HG02678 (cell line): ENCODE measurements at regions not wholly inside any gene's neighbourhood (a gene's known extent, or its start where the extent isn't known, plus 50 kb on each side); places are given as distances from the start of the nearest gene placed in this dataset.
A peak's percentile ranks its signal among the peaks of the same experiment; 100 is the strongest.

Experiments
- ATAC-seq: cut with Tn5 transposase; IDR thresholded peaks from one replicate; pipeline ENCODE4 v1.9.1; 2021; ENCODE audit warnings: mild to moderate bottlenecking, moderate library complexity; ENCODE audit not compliant: unreplicated experiment

DNA sequence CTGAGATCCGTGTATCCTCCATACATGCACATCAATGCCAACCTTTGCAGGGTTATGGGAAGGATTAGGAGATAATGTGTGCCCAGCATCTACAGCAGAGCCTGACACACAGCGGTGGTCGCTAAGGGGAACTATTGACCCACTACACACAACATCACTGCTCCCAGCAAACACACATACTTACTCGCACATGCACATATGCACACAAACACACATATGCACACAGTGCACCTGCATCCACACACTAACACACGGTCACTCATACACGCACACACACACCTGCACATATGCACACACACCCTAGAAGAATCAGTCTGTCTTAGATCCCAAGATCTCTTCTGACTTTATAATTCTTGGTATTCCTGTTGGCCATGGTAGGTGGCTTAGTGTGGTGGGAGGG is 118.3 kb downstream of the GYPC start:
- no peak for ATAC-seq

DNA sequence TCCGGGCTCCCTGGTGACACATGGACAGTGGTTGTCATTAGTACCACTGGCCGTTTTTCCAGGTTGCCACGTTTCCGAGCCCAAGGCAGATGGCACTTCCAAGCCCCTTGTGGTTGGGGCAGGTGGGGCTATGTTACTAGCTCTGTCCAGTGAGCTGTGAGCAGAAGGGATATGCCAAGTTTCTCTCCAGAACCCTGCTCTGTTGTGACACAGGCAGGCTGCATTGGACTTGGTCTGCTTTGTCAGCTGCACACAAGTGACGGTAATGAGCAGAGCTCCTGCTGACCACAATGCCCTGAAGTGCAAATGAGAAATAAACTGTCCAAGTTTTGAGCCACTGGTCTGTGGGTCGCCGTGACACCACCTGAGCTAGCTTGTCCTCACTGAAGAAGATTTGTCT is 118.8 kb downstream of the GYPC start:
- no peak for ATAC-seq

DNA sequence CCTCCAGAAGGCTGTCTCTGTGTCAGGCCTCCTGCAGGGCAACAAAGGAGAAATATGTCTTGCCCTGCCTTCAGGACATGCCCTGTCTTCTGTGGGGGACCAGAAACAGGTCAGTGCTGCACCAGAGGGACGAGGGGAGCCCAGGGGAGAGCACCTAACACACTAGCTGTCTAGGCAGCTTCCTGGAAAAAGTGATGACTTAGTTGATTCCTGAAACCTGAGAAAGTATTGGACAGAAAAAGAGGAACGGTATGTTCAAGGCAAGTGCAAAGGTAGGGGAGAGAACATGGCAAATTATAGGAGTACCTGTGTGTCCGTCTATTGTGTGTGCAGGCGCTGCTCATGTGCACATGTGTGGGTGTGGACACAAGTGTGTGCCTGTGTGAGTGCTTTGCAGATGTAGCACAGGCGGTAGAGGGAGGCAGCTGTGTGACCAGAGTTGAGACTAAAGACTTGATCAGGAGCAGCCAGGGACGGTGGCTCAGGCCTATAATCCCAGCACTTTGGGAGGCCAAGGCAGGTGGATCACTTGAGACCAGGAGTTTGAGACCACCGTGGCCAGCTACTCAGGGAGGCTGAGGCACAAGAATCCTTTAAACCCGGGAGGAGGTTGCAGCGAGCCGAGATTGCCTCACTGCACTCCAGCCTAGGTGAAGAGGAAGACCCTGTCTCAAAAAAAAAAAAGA is 119.5 kb downstream of the GYPC start:
- no peak for ATAC-seq

DNA sequence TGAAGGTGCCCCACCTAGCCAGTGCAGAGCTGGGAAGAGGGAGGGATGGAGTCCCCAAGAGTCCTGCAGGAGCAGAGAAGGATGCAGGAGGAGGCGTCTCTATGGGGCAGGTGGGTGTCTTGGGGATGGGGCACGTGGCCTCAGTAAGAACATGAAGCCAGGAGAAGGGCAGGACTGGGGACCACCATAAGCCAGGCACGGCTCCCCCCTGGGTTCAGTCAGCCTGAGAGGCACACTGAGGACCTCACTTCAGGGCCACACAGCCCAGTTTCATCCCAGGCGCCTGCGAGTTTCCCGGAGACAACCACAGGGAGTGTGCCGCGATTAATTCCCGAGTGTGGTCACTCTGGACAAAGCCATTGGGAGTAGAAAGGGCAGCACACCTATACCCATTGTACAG is 120.3 kb downstream of the GYPC start:
- ATAC-seq = no peak

DNA sequence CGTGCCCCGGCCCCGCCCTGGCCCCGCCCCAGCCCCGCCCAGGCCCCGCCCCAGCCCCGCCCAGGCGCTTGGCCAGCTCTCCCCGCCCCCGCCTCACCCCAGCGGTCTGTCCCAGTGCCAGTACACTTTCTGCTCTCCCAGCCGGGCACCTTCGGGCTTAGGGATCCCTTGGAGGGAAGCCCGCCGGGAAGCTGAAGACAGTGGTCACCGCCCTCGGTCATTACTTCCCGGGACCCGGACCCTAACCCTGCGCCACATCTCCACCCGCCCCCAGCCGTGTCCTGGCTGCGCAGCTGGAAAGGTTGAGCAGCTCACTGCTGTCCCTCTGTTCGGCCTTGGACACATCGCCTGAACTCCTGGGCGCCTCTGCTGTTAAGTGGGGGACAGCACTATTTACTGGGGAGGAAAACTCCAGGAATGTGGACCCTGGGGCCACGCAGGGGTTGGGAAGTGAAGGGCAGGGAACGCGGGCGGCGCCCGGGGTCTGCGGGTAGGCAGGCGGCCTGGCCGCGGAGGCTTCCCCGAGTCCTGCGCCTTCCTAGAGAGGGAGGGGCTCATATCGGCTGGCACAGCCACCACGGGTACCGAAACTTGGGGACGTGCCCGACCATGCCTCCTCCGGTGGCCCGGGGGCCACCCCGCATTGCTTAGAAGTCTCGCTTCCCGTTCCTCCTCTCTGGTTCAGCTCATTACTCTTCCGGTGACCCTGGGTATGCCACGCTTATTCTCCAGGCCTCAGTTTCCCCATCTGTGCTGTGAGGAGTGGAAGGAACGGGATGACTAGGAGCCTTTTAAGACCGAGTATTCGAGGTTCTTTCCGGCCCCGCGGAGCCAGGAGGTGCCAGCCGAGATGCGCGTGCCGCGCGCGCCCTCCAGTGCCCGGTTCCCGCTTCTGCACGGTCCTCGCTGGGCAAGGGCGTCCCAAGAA is 121.0 kb downstream of the GYPC start:
- ATAC-seq = peak; percentile 90

DNA sequence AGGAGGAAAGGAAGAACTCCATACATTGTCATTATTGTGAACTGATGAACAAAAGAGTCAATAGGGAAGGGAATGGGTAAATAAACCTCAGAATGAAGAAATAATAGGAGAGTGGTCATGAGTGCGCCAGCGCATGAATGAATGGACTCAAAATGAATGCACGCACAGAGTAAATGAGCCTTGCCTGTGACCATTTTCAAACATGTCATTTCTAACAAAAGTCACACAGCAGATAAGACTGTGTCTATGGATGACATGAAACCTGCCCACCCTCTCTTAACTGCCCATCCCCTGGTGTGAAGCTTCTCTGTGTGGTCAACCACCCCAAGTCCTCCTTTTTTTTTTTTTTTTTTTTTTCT is 121.1 kb upstream of the TEX51 start:
- peak; percentile 18 for ATAC-seq

GRCh38 chr2:126778561-126779501 is 119.9 kb upstream of the TEX51 start:
- no peak for ATAC-seq

DNA sequence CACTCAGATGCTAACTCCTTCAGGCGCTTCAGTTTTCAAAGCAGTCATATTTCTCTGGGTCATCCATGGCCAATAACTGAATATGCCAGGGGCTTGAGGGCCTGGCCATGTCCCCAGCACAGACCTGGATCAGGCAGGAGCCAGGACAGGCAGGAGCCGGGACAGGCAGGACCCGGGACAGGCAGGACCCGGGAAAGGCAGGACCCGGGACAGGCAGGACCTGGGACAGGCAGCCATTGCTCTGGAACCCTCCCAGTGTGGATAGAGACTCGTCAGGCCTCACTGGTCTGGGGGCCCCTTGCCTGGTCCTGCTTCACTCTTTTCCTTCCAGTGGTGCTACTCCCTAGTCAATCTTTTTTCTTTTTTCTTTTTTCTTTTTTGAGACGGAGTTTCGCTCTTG is 117.5 kb upstream of the TEX51 start:
- no peak for ATAC-seq

DNA sequence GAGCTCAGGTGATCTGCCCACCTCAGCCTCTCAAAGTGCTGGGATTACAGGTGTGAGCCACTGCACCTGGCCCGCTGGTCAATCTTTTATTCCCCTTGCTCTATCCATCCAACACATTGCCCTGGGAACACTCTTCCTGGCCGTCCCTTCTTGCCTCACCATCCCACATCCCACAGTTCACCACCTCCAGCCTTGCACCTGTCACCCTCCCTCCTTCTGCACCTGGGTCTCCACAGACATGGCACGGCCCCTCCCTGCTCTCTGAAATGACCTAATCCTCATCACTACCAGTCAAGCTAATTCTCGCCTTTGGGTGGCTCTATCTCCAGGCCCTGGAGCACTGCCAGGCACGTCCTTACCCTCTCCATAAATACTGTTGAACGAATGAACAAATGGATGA is 116.9 kb upstream of the TEX51 start:
- ATAC-seq = no peak

- no peak for ATAC-seq
Observed at GRCh38 chr2:126782648-126783047, 116.0 kb upstream of the TEX51 start.

DNA sequence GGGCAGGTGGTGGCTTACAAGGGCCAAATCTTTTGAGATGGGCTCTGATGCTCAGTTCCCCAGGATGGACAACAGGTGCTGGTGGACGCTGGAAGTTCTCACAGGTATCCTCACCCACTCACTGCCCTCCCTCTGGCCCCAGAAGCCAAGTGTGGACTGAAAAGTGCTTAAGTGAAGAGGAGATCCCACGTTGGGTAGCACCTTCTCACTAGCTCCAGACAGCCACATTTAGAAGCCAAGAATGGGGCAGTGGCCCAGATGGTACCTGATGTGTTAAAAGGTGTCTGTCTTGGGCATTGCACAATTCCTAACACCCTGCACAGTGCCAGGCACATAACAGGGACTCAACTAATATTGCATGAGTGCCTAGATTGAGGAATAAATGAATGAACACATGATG is 115.3 kb upstream of the TEX51 start:
- ATAC-seq = no peak

DNA sequence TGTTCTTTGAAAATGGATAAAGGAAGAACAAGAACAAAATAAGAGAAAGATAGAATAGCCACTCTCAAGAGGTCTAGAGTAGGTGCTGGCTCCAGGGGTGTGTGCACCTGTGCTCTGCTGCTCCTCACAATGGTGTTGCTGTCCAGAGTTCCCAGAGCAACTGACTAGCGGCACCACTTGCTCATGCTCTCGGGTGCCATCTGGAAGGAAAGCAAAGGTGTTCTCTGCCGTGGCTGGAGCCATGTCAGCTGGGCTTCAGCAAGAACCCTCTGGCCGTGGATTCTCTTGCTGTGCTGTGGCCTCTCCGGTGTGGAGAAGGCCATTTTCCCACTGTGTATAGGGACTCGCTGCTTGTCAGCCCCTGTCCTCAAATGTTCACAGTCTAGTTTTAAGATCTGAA is 114.6 kb upstream of the TEX51 start:
- no peak for ATAC-seq

- no peak for ATAC-seq
Observed at GRCh38 chr2:126784621-126785020, 114.1 kb upstream of the TEX51 start.

DNA sequence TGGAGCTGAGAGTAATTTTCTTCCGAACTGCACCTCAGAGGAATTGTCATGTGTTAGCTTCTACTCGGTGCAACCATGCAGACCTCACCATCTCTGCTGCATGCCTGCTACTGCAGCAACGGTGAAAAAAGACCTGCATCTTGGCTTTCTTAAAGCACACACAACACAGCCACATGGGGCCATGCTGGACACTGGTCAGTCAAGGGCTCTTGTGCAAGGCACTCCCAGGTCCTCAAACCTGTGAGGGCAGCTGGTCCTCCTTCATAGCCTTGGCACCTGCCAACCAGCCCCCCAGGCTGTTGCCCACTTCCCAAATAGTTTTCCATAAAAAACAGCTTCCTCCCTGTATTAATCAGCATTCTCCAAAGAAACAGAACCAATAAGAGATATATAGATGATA is 113.5 kb upstream of the TEX51 start:
- ATAC-seq = no peak

DNA sequence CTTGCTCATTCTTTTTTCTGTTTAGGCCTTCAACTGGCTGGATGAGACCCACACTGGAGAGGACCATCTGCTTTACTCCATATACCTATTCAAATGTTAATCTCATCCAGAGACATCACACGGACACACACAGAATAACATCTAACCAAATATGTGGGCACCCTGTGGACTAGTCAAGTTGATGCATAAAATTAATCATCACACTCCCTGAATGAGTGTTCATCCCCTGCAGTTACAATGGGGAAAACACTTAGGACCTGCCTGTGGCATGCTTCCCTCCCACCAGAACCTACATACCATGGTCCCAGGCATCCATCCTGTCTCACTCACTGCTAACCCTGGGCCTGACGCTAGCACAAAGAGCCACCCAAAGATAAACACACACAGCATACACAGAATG is 112.8 kb upstream of the TEX51 start:
- no peak for ATAC-seq

- no peak for ATAC-seq
Observed at GRCh38 chr2:126786765-126787164, 111.9 kb upstream of the TEX51 start.

- no peak for ATAC-seq
Observed at GRCh38 chr2:126787289-126787688, 111.4 kb upstream of the TEX51 start.

GRCh38 chr2:126788113-126788512 is 110.6 kb upstream of the TEX51 start:
- ATAC-seq = no peak

- ATAC-seq = no peak
Observed at GRCh38 chr2:126788652-126789051, 110.0 kb upstream of the TEX51 start.

DNA sequence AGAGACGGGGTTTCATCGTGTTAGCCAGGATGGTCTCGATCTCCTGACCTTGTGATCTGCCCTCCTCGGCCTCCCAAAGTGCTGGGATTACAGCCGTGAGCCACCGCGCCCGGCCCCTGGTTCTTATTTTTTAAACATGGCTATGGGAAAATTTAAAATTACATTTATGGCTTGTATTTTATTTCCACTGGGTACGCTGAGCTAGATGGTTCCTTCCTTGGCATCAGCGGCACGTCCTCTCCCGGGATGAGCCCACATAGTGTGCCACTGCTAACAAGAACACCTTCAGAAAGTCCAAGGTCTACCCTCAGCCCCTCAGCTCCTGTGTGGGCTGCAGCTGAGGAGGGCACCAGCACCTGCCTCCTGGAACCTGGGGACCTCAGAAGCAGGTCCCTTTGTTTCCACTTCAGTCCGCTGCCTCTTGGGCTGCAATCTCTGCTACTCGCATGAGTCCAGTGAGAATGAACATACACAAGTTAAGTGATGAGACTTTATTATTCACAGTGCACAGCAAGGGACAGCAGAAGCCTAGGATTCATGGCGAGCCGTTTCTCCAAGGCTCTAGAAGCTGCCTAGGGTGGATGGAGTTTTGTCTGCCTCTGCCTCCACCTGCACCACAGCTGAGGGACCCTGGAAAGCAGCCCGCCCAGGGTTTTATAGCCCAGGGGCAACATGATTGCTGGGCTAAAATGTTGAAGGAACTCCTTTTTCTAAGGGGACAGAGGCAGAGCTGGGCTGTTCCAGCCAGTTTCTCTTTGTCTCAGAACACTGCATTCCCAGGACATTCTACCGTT is 107.5 kb upstream of the TEX51 start:
- ATAC-seq = no peak

DNA sequence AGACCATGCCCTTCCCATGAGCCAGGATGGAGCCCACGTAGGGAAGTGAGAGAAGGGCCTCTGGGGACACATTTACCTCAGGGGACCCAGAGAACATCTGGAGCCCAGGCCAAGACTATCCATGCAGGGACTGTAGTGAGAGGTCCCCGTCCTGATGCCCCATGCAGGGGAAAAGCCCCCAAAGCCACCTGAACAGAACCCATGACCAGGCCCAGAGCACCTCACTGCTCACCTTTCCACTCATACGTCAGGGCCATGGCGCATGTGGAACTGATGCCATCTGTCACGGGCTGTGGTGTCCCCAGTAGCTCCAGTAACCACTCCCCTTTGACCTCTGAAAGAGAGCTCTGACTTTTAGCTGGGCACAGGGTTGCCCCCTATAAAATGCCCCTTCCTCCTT is 106.5 kb upstream of the TEX51 start:
- no peak for ATAC-seq
